GM12878 (cell line): ENCODE measurements at regions not wholly inside any gene's neighbourhood (a gene's known extent, or its start where the extent isn't known, plus 50 kb on each side); places are given as distances from the start of the nearest gene placed in this dataset. TPM values are rescaled to one million over a fixed set of nuclear protein-coding genes. Genes with fewer than 3 reads are reported as not detected.

Experiments used
- CEBPB ChIP-seq, 2 experiments: fragments of 150-350 bp in 1 of 2; IDR thresholded peaks; 2 replicates each; pipeline ENCODE4 v1.6.1; 2012 to 2014; ENCODE audit warnings: low read depth in 2 of 2, low read length in 2 of 2, borderline replicate concordance in 1 of 2, inconsistent platforms in 1 of 2
- E2F4 ChIP-seq: IDR thresholded peaks from 2 replicates; pipeline ENCODE4 v1.6.1; 2012; ENCODE audit warnings: low read depth, low read length, improper control_type of control experiment
- ETV6 ChIP-seq, 2 experiments: fragments of 450-650 bp in 1 of 2; IDR thresholded peaks in 1 of 2; conservative IDR thresholded peaks in 1 of 2; 2 replicates each; pipeline ENCODE4 v1.6.1; 2014; ENCODE audit warnings: antibody characterized with exemption in 1 of 2, borderline replicate concordance in 1 of 2, low read depth in 1 of 2, mild to moderate bottlenecking in 1 of 2, moderate library complexity in 1 of 2
- ZNF384 ChIP-seq: IDR thresholded peaks from 2 replicates; pipeline ENCODE4 v1.6.1; 2012; ENCODE audit warnings: low read depth, mild to moderate bottlenecking, low read length, improper control_type of control experiment, borderline replicate concordance
- small RNA-seq: library from RNA; depleted of rRNA; stranded (forward); fragments of <200 nt; gene quantifications from one replicate; pipeline ENCODE3, GENCODE V24; 2014
- TF ChIP-seq, protein P1 (sequence below): IDR thresholded peaks from 2 replicates; pipeline ENCODE4 v1.6.1; 2011; ENCODE audit warnings: borderline replicate concordance, low read depth, mild to moderate bottlenecking, moderate library complexity, low read length; ENCODE audit not compliant: insufficient read depth, poor library complexity, severe bottlenecking

DNA sequence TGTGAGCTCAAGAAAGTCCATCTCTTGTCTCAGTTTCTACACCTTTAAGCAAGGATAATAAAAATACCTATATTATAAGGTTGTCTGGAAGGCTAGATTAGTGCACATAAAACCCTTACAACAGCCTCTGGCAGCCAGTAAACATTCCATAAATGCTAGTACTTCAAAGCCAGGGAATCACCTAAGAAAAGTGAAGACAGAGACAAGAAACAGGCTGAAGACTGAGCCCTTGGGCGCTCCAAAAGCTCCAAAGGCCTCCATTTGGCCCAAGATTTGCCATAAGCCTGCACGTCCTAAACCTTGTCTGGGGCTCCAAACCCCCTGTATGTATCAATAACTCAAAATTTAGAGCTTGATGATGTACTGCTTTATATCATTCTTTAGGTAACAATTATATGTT is 52.2 kb upstream of the AKIP1 start (continued):
- TF ChIP-seq, protein P1, sequence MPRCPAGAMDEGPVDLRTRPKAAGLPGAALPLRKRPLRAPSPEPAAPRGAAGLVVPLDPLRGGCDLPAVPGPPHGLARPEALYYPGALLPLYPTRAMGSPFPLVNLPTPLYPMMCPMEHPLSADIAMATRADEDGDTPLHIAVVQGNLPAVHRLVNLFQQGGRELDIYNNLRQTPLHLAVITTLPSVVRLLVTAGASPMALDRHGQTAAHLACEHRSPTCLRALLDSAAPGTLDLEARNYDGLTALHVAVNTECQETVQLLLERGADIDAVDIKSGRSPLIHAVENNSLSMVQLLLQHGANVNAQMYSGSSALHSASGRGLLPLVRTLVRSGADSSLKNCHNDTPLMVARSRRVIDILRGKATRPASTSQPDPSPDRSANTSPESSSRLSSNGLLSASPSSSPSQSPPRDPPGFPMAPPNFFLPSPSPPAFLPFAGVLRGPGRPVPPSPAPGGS: no peak
- TF ChIP-seq E2F4: no peak
- no peak for TF ChIP-seq CEBPB (IDR thresholded peaks at IDR 0.05; ENCODE audit: borderline replicate concordance in 1 of 2, low read depth in 2 of 2, low read length in 2 of 2)
- no peak for TF ChIP-seq ETV6 (conservative IDR thresholded peaks at IDR 0.05 in 1 of 2, IDR thresholded peaks at IDR 0.05 in 1 of 2; ENCODE audit: borderline replicate concordance in 1 of 2, low read depth in 1 of 2)
- no peak for TF ChIP-seq ZNF384

Small RNA genes lying in the stretch of these regions (small RNA-seq; reads per million reads assigned to genes)
- not detected for gene RNA5SP330
